PFSK-1 (cell line): ENCODE measurements at regions not wholly inside any gene's neighbourhood (a gene's known extent, or its start where the extent isn't known, plus 50 kb on each side); places are given as distances from the start of the nearest gene placed in this dataset.

ENCODE experiments used
- POLR2AphosphoS5 ChIP-seq: IDR thresholded peaks from 2 replicates; pipeline ENCODE4 v1.6.1; 2012; ENCODE audit warnings: low read depth, mild to moderate bottlenecking, control low read depth, low read length, moderate library complexity
- SIN3A ChIP-seq: IDR thresholded peaks from 2 replicates; pipeline ENCODE4 v1.6.1; 2012; ENCODE audit warnings: mild to moderate bottlenecking, low read length, moderate library complexity, borderline replicate concordance; ENCODE audit not compliant: insufficient read depth

GRCh38 chr11:92869716-92870115 is 99.7 kb upstream of the MTNR1B start:
- TF ChIP-seq POLR2AphosphoS5 (no peak), SIN3A (no peak)
